ENCODE measurements at regions not wholly inside any gene's neighbourhood (a gene's known extent, or its start where the extent isn't known, plus 50 kb on each side); places are given as distances from the start of the nearest gene placed in this dataset.

DNA sequence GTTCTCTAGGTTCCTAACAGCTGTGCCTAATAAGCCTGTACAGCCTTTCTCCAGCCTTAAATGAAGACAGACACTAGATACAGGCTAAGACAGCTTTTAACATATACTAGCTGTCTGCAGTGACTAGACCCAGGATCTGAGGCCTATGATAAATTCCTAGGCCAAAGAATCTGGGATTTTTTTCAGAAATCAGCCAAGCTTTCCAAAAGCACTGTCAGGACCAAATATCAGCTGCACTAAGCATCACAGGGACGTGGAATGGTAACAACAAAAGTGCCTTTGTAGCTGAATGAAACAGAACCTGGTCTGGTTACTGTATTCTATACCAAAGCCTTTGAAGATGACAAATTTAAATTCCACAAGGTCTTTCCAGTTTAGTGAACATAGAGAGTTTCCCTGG is 77.9 kb upstream of the DOCK9 start:
- no peak for FAIRE-seq

DNA sequence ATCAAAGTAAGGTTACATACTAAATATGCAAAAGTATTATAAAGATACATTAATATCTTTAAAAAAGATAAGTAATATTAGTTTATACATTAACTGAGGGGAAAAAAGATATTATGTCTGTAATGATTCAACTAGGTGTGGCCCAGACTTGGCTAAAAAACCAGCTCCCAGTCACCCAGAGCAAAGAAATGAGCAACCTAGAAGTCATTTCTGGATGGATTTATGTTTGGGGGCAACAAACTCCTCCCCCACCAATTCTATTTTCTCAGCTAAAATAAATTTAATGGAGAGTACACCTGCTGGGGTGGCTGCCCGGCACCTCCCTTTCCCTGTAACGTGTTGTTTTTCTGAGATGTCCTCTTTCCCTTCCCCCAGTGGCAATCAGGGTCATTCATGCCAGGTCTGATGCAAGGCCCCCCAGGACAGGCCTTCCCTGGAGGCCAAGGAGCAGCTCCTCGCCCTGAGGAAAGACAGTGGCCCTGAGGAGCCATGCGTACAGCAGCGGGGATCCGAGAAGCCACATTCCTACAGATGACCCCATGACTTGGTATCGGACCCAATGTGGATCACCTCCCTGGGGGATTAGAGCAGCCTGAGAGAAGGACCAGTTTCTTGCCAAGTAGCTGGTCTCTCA is 78.6 kb upstream of the DOCK9 start:
- no peak for FAIRE-seq

DNA sequence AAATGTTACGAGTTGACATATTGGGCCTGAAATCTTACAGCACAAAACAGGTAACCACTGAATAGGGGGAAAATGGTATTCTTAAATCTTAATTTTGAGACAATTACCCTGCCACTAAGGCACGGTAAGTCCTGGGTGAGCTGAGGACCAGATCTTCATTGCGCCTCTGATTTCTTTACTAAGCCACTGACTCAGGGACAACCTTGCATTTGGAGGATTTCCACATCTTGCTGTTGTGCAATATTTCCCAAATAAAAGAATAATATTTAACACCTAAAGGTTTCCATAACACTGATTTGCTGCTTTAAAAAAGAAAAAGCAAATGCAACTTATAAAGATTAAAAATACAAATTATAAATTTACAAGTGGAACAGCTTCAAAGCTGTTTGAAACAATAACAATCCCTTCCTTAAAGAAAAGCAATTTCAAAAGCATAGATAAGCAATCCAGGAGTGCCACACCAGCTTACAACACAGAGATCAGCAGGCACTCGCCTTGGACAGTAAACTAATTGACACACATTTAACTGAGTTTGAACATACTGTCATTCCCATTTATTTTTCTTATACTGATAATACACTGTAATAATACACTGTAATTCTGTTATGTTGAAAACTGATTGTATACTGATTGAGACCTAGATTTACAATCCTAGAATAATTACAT is 79.6 kb upstream of the DOCK9 start:
- FAIRE-seq, result no peak

DNA sequence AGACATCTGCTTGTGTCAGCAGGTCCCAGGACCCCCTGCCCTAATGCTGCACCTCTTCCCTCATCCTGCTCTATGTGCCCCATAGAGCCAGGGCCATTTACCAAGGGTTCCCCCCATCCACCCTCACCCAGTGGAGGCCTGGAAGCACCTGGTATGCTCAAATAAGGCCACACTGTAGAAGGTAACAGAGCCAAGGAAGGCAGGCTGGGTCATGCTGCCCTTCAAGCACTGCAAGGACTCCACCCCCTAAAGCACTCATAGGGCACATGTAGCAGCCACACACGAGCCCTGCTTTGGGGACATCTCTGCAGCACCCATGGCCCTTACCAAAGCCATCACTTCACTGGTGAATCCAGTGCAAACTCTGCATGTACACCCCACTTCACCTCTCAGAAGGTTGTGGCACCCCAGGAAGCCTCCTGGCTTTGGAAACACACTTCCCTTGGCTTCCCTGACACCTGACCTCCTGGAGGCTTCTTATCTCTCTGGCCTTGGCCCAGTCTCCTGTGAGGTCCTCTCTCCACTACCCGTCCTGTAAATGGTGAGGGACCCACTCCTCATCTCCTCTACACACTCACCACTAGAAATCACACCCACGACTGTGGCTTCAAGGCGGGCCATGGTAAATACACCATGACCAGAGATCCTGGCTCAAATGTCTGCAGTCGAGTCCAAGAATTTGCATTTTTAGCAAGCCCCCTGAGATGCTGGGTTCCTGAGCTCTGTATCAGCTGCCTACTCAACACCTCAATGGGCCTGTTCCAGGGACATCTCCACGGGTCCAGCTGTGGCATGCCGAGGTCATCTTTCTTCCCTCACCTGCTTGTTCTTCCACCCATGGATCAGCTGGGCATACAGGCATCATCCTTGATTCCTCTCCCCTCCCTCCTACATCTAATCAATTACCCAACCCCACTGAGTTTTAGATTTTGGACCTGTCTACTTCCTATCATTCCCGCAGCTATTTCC is 80.9 kb upstream of the DOCK9 start:
- FAIRE-seq, result no peak

DNA sequence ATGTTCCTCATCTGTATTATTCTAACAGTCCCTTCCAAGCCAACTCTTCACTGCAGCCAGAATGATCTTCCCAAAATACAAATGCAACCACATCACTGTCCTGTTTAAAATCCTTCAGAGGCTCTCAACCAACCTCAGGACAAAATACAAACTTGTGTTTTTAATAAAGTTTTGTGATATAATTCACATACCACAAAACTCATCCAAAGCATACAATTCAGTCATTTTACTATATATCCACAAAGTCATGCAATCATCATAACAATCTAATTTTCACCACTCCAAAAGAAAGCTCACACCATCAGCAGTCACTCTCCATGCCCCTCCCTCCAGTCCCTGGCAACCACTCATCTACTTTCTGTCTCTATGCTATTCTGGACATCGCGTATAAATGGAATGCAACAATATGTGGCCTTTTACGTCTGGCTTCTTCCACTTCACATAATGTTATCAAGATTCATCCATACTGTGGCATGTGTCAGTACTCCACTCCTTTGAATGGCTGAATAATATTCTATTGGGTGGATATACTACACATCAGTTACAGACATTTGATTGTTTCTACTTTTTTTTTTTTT is 81.7 kb upstream of the DOCK9 start:
- no peak for FAIRE-seq

DNA sequence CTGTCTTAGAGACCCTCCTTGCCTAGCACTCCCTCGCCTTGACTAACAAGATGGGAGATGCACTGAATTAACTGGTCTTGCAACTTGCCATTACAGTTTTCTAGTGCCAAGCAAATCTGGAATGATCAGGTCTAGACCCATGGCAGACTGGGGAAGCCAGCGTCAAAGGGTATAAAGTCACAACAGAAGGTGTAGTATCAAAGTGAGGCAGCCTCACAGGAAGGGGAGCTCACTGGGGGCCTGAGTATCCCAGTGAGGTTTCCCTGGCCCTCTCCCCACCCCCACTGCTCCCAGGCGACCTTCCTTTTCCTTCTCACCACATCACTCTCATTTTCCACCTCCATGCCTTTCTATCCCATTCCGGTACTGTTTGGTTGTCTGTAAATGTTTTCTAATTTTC is 83.5 kb upstream of the DOCK9 start:
- no peak for FAIRE-seq

DNA sequence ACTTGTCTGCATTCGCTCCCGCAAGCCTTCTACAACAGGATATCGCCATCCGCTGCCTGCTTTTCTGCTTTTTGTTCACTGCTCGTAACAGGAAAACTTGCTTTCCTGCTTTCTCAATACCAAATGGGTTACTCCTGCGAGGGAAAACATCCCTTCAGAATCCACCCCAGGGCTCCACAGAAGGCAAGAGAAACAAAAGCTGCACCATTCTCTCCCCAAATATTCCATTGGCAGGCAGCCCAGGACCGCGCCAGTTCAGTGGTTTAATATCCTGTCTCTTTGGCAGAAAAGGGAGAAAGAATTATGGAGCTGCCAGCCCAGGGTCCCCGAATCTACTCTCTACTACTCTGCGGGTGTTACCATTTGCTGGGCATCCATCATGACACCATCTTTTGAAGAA is 84.7 kb upstream of the DOCK9 start:
- FAIRE-seq, result no peak

DNA sequence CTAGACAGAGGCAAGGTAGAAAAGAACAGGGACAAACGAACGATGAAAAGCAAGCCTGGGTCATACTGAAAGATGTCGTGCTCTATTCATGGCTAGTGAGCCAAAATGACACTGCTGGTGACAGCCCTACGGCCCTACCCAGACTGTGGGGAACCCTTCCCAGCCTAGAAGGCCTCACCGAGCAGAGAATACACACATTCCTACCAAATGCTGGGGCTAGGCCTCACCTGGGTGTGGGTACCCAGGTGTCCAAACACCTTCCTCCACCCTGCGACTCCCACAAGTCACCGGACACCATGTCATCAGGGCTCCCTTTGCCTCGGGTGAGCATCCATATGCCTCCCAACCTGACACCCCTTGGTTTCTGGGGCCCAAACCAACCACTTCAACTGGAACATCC is 85.3 kb upstream of the DOCK9 start:
- FAIRE-seq, result no peak

DNA sequence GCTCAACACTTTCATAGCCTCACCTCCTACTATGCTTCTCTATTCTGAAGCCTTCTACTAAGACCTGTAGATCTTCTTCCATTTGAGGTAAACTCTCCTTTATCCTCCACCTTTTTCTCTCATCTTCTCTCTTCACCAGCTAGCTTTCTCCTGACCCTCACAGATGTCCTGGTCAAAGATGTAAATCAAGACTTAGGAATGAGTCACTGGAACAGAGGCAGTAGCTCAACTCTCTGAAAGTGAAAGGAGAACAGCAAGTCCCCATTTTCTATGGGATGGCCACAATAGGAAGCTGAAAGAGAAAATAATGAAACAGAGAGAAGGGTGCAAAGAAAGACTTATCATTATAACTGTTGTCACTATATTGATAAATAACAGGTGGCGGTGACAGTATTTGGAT is 86.1 kb upstream of the DOCK9 start:
- no peak for FAIRE-seq

DNA sequence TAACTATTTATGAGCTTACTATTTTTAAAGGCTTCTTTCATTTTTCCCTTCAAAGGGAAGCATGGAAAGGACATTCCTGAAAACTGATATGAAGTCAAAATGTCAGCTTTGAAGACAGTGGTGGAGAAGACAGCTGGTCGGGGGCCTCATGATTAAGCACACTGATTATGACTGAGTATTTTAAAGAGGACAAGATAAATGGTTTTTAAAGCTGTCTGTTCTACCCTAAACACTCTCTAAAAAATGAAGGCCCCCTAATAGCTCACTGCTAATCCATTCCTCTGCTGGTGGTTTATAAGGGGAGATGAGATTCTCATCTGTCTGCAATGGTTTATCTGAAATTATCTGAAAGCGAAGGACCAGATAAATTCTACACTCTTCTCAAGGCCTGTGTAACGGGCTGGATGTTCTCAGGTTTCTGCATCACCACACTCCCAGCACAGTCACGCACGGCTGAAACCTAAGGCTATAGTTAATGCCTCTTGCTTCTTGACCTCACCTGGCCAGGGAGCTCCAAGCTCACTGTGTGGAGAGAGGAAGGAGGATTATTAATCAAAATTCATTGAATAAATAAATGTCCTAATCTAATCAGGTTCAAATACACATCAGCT is 86.9 kb upstream of the DOCK9 start:
- no peak for FAIRE-seq

DNA sequence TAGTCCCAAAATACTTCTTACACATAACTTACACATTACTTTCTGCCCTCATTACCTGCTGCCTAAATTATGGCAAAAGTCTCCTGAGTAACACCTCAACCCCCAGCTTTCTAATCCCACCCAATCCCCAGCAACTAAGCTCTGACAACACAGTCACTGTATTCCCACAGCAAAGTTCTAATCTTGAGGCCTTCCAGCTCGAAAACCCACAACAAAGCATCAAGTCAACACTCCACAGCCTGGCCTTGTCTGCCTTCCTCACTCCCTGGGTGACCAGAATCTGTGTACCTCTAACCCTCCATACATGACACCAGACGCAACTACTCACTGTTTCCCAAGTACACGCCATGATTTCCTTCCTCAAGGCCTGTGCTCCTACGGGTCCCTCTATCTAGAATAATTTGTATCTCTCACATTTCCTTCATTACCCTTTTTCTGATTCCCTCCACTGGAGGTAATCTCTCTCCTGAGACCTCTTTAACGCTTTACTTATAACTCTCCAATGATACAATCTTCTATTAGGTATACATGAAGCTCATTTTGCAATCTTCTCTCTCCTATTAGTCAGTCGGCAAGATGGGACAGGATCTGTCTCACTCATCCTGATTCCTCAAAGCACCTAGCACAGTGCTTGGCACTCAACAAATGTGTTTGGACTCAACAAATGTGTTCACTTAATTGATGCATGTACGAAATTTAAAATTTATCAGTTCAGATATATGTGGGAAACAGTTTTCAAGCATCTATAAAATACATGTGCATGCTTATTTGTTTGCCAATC is 87.6 kb upstream of the DOCK9 start:
- FAIRE-seq, result no peak

DNA sequence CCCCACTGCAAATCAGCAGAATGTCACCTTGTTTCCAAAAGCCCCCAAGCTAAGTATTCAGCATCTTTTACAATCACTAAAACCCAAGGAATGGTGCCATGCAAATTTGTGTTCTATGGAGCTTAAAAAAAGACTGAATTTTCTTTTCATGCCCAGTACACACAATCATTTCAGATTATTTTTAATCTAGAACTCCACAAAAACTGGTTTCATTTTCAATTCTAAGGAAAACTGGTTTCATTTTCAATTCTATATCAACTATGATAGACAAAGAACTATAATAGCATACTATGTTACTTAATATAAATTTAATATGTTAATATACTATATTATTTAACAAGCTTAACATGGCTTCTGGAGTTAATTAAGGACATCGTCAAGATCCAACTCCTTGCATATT is 88.4 kb upstream of the DOCK9 start:
- FAIRE-seq, result peak; percentile 95

DNA sequence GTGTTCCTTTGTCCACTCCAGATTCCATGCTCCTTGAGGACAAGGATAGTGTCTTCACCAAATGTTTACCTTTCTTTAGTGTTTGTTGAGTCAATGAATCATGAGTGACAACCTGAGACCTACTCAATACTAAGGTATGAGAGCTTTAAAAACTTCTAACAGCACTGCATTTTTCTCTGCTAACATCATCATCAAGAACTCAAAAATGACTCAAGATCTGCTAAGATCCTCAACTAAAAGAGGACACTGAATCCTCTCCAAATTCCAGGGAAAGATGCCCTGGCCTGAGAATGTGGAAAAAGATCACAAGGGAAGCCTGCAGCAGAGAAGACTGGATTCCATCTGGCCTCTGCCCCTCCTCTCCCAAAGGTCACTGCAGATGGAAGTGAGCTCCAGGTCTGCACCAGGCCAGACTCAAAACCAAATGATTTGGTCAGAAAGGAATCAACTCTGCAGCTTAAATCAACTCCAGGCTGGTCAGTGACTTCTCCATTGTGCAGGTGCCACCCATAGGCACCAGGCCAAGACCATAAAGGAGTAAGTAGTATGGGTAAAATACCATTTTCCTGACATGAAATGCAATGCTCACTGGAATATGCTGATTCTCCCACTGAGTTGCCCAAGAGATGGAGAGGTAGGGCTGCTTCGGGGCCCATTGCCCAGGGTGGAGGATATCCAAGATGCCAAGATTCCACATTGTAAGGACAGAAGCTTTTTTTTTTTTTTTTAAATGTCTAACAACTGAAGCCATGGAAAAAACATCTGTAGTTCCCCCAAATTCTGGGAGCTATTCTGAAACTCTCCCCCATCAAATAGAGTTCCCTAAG is 89.5 kb upstream of the DOCK9 start:
- FAIRE-seq, result no peak

DNA sequence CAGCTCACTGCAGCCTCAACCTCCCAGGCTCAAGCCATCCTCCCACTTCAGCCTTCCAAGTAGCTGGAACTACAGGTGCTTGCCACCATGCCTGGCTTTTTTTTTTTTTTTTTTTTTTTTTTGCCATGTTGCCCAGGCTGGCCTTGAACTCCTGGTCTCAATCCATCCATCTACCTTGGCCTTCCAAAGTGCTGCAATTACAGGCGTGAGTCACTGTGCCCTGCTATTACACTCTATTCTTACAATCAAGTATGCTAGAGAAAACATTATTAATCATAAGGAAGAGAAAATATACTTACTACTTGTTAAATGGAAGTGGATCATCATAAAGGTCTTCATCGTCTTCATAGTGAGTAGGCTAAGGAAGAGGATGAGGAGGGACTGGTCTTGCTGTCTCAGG is 93.3 kb upstream of the DOCK9 start:
- FAIRE-seq, result no peak

DNA sequence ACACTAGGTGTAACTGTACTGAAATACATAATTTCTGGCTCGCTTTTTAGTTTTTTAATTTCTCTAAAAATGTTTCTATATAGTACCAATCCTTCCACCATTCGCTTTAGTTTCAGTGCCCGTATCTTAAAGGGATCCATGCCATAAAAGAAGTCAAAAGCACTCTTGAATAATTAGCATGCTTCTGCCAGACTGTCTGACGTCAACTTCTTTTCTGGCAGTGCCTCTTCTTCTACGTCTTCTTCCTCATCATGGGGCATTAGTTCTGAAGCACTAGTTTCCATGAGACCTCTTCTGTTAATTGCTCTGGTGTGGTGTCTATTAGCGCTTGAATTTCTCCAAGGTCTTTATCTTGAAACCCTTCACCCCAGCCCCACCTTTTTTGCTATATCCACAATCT is 93.8 kb upstream of the DOCK9 start:
- no peak for FAIRE-seq

DNA sequence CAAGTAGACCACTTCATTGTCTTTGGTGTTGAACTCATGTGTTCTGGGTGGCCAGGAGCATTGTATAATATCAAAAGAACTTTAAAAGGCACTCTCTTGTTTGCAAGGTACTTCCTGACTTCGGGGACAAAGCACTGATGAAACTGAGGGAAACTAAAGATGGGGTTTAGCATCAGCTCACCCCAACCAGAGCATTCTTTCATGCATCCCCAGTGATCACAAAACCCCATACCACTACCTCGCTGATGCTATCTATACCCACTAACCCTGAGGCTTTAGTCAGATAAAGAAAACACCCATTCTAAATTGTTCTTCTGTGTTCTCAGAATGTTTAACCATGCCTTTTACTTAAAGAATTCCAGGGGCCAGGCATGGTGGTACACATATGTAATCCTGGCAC is 94.5 kb upstream of the DOCK9 start:
- FAIRE-seq, result no peak

DNA sequence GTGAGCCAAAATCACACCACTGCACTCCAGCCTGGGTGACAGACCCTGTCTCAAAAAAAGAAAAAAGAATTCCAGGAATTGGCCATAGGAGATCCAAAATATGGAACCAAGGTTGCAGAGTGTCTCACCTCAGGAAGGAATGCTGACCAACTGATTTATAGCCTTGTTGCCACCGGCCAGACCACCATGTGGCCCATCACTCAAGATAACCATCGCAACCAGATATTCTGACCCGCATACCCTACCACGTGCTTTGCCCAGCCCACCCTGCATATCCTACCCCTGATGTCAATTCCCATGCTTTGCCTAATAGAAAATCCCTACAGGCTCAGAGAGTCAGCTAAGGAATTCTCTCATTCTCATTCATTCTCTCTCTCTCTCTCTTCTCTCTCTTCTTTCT is 95.1 kb upstream of the DOCK9 start:
- FAIRE-seq, result no peak

DNA sequence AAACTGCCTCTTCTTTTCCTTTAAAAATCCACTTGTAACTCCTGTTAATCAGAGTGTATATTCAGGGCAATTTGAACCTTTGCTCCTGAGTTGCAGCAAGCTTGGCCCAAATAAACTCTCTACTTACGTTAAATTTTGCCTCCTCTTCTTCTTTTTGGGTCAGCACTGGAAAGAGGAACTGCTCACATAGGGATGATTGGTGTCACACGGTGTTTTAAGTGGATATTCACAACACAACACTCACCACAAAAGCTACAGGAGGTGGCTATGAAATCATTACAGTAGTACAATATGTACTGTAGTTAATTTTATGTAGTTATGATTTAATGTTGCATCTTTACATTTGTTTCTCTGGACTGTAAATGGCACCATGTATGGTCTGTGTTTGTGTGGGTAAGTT is 96.8 kb upstream of the DOCK9 start:
- FAIRE-seq, result no peak

DNA sequence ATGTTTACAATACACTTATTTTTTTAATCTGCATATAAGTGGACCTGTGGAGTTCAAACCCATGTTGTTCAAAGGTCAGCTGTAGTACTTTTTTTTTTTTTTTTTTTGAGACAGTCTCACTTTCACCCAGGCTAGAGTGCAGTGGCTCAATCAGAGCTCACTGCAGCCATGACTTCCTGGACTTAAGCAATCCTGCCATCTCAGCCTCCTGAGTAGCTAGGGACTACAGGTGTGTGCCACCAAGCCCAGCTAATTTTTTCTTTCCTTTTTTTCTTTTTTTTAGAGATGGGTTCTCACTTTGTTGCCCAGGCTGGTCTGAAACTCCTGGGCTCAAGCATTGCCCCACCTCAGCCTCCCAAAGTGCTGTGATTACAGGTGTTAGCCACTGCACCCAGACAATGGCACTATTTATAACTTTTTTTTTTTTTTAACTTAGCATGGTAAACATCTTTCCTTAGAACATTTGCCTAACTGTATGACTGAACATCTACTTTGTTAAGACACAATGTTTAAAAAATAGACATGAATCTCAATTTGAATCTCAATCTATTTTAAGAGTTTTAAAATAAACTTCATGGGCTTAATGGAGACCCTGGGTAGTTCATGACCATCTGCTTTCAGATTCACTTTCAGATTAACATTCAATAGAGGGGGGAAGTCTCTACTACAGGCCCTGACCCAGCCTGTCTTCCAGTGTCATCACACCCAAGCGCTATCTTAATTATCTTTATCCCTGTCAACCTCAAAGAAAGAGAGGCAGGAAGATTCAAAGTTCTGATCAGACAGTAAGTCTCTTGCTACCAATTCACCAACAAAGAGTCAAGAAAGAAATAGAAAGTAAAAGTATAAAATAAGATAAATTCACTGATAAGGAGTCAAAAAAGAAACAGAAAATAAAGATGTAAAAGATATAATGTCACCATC is 97.7 kb upstream of the DOCK9 start:
- peak; percentile 27 for FAIRE-seq

All from A204.1 (cell line).